K562 (cell line): ENCODE measurements at regions not wholly inside any gene's neighbourhood (a gene's known extent, or its start where the extent isn't known, plus 50 kb on each side); places are given as distances from the start of the nearest gene placed in this dataset.

ENCODE experiments used
- ATF7 ChIP-seq: fragments of 450-650 bp; IDR thresholded peaks from 2 replicates; pipeline ENCODE4 v1.7.1; 2014; ENCODE audit warnings: mild to moderate bottlenecking, moderate library complexity
- ESRRA ChIP-seq: fragments of 450-650 bp; IDR thresholded peaks from 2 replicates; pipeline ENCODE4 v1.6.1; 2014; ENCODE audit warnings: low read depth, mild to moderate bottlenecking, moderate library complexity, borderline replicate concordance
- FOXJ2 ChIP-seq: fragments of 200-800 bp; sonication (Bioruptor generic); IDR thresholded peaks from 2 replicates; pipeline ENCODE4 v1.6.1; 2016; ENCODE audit warnings: missing genetic modification characterization, missing compliant biosample characterization
- FOXJ3 ChIP-seq: sonication (generic); formaldehyde crosslinking; IDR thresholded peaks from 2 replicates; pipeline ENCODE4 v1.4.0; 2020; ENCODE audit warnings: mild to moderate bottlenecking, missing genetic modification reagents
- PML ChIP-seq: IDR thresholded peaks from 2 replicates; pipeline ENCODE4 v1.6.1; 2012; ENCODE audit warnings: low read length, inconsistent platforms
- RREB1 ChIP-seq: fragments of 250-450 bp; sonication (Bioruptor Pico); IDR thresholded peaks from 2 replicates; pipeline ENCODE4 v1.4.0; 2020
- SLC30A9 ChIP-seq: fragments of 250-450 bp; sonication (Bioruptor Pico); IDR thresholded peaks from 2 replicates; pipeline ENCODE4 v1.8.0; 2022; ENCODE audit warnings: mild to moderate bottlenecking, moderate library complexity
- TAF9B ChIP-seq: fragments of 450-650 bp; IDR thresholded peaks from 2 replicates; pipeline ENCODE4 v1.6.1; 2018; ENCODE audit warnings: mild to moderate bottlenecking; ENCODE audit not compliant: partially characterized antibody
- THAP7 ChIP-seq: fragments of 250-450 bp; sonication (Bioruptor Pico); IDR thresholded peaks from 2 replicates; pipeline ENCODE4 v1.5.0; 2021
- THRB ChIP-seq: fragments of 450-650 bp; formaldehyde crosslinking; conservative IDR thresholded peaks from 2 replicates; pipeline ENCODE4 v1.4.0; 2022; ENCODE audit warnings: mild to moderate bottlenecking, missing genetic modification characterization
- ZNF239 ChIP-seq: fragments of 250-450 bp; sonication (Bioruptor Pico); IDR thresholded peaks from 2 replicates; pipeline ENCODE4 v1.4.0; 2020; ENCODE audit warnings: mild to moderate bottlenecking

GRCh38 chr5:5883146-5883545 is 460.7 kb downstream of the ICE1 start (continued):
- TF ChIP-seq RREB1 (CRISPR knock-in tag) (no peak), THRB (CRISPR knock-in tag) (no peak), ESRRA (no peak), PML (no peak), ATF7 (no peak), THAP7 (CRISPR knock-in tag) (no peak), TAF9B (no peak), FOXJ3 (CRISPR knock-in tag) (no peak), SLC30A9 (CRISPR knock-in tag) (no peak), FOXJ2 (tag) (no peak), ZNF239 (no peak)
